HCT116 (cell line): ENCODE measurements at regions not wholly inside any gene's neighbourhood (a gene's known extent, or its start where the extent isn't known, plus 50 kb on each side); places are given as distances from the start of the nearest gene placed in this dataset.

Experiments
- ATAC-seq: fragments of 200-7000 bp; cut with Tn5 transposase; 2 replicates; pipeline ENCODE4 v1.9.1; 2020; ENCODE audit warnings: mild to moderate bottlenecking, moderate library complexity
- BruUV-seq: library from RNA; stranded (reverse); fragments of 400-500 nt; replicated peaks from 2 replicates; lab custom pipeline; 2021; lab: Mats Ljungman, UMichigan
- CTCF ChIA-PET: fragments of 300-600 bp; sonication (Branson Sonifier 250); formaldehyde crosslinking; loops from one replicate; lab custom pipeline; 2021; ENCODE audit warnings: antibody characterized with exemption; lab: Charles Lee
- POLR2A ChIA-PET: fragments of 300-600, 350-600 bp; sonication (Branson Sonifier 250); formaldehyde crosslinking; loops from one replicate; lab custom pipeline; 2021; ENCODE audit warnings: antibody characterized with exemption; lab: Charles Lee
- RAD21 ChIA-PET, 2 experiments: fragments of 300-600 bp; sonication (Branson Sonifier 250); formaldehyde crosslinking; loops; one replicate each; lab custom pipeline; 2023; ENCODE audit warnings: low total read pairs in 2 of 2; ENCODE audit not compliant: uncharacterized antibody in 2 of 2, unreplicated experiment in 2 of 2, low non-redundant PET in 1 of 2; lab: Charles Lee
- DNase-seq: peaks from one replicate; pipeline ENCODE4 v3.0.0-alpha.2; 2010; ENCODE audit warnings: low read depth, low spot score
- H2AFZ ChIP-seq: fragments of 200-600 bp; shearing (Covaris generic), sonication (generic); 2 replicates; pipeline ENCODE4 v1.6.1; 2017; ENCODE audit warnings: low read depth, mixed run types, mixed read lengths, antibody characterized with exemption, low read length; ENCODE audit not compliant: poor library complexity, severe bottlenecking
- H3K27ac ChIP-seq: 2 replicates; pipeline ENCODE4 v1.5.1; 2012; ENCODE audit warnings: low read depth, low read length
- H3K27me3 ChIP-seq: fragments of 200-600 bp; sonication (generic); 2 replicates; pipeline ENCODE4 v1.6.1; 2016; ENCODE audit warnings: mixed run types, low read length, mixed read lengths; ENCODE audit not compliant: insufficient read depth
- H3K36me3 ChIP-seq, 2 experiments: fragments of 200-500 bp in 1 of 2; fragments of 200-600 bp in 1 of 2; sonication (Bioruptor generic) in 1 of 2; sonication (generic) in 1 of 2; 2 replicates each; pipeline versions ENCODE4 v1.5.1 to v1.6.1; 2014 to 2016; ENCODE audit warnings: low read length in 2 of 2, inconsistent platforms in 1 of 2, mixed read lengths in 1 of 2, mixed run types in 1 of 2; ENCODE audit not compliant: insufficient read depth in 2 of 2, control insufficient read depth in 1 of 2
- H3K4me1 ChIP-seq, 2 experiments: fragments of 200-600 bp in 1 of 2; sonication (generic) in 1 of 2; 2 replicates each; pipeline versions ENCODE4 v1.5.1 to v1.6.1; 2012 to 2017; ENCODE audit warnings: low read length in 2 of 2, inconsistent platforms in 1 of 2, mild to moderate bottlenecking in 1 of 2, mixed read lengths in 1 of 2, mixed run types in 1 of 2, moderate library complexity in 1 of 2; ENCODE audit not compliant: insufficient read depth in 2 of 2, control insufficient read depth in 1 of 2
- H3K4me2 ChIP-seq: fragments of 200-600 bp; sonication (generic); 2 replicates; pipeline ENCODE4 v1.6.1; 2017; ENCODE audit warnings: mixed run types, low read length, mixed read lengths
- H3K4me3 ChIP-seq, 2 experiments: fragments of 200-600 bp in 1 of 2; sonication (generic) in 1 of 2; replicated peaks in 1 of 2; 2 replicates each; pipeline ENCODE4 v1.5.1; 2011 to 2016; ENCODE audit warnings: low read length in 2 of 2, control low read depth in 1 of 2, low read depth in 1 of 2, mild to moderate bottlenecking in 1 of 2, mixed read lengths in 1 of 2, mixed run types in 1 of 2
- H3K79me2 ChIP-seq: fragments of 200-600 bp; sonication (generic); 2 replicates; pipeline ENCODE4 v1.6.1; 2017; ENCODE audit warnings: mild to moderate bottlenecking, mixed run types, low read length, moderate library complexity, mixed read lengths; ENCODE audit not compliant: insufficient read depth
- H3K9ac ChIP-seq: fragments of 200-600 bp; sonication (generic); 2 replicates; pipeline ENCODE4 v1.6.1; 2016; ENCODE audit warnings: low read length, mixed read lengths
- H3K9me2 ChIP-seq: fragments of 200-600 bp; sonication (generic), shearing (Covaris generic); 2 replicates; pipeline ENCODE4 v1.6.1; 2017; ENCODE audit warnings: mixed run types, mild to moderate bottlenecking, moderate library complexity; ENCODE audit not compliant: insufficient read depth
- H3K9me3 ChIP-seq, 2 experiments: fragments of 200-500 bp in 1 of 2; fragments of 200-600 bp in 1 of 2; sonication (Bioruptor generic) in 1 of 2; sonication (generic) in 1 of 2; 2 replicates each; pipeline ENCODE4 v1.6.1; 2014 to 2017; ENCODE audit warnings: low read length in 2 of 2, mixed read lengths in 2 of 2, inconsistent platforms in 1 of 2, low read depth in 1 of 2, mild to moderate bottlenecking in 1 of 2, mixed run types in 1 of 2, moderate library complexity in 1 of 2; ENCODE audit not compliant: control insufficient read depth in 1 of 2, insufficient read depth in 1 of 2
- H4K20me1 ChIP-seq: fragments of 200-600 bp; sonication (generic), shearing (Covaris generic); 2 replicates; pipeline ENCODE4 v1.6.1; 2017; ENCODE audit warnings: mixed run types, mild to moderate bottlenecking, moderate library complexity; ENCODE audit not compliant: insufficient read depth
- ATF3 ChIP-seq: IDR thresholded peaks from 2 replicates; pipeline ENCODE4 v1.6.1; 2012
- CBX3 ChIP-seq: IDR thresholded peaks from 2 replicates; pipeline ENCODE4 v1.6.1; 2012; ENCODE audit warnings: low read depth
- CTCF ChIP-seq, 3 experiments: fragments of 200-600 bp in 1 of 3; sonication (generic) in 1 of 3; IDR thresholded peaks in 2 of 3; conservative IDR thresholded peaks in 1 of 3; 2 replicates each; pipeline ENCODE4 v1.5.1; 2012 to 2017; ENCODE audit warnings: low read depth in 2 of 3, low read length in 2 of 3, antibody characterized with exemption in 1 of 3, borderline replicate concordance in 1 of 3, control low read depth in 1 of 3, mild to moderate bottlenecking in 1 of 3, mixed read lengths in 1 of 3, mixed run types in 1 of 3, moderate library complexity in 1 of 3; ENCODE audit not compliant: insufficient read depth in 1 of 3
- EZH2 ChIP-seq: fragments of 200-600 bp; sonication (generic); IDR thresholded peaks from 2 replicates; pipeline ENCODE4 v1.6.1; 2017; ENCODE audit warnings: antibody characterized with exemption, mixed run types
- EZH2phosphoT487 ChIP-seq: fragments of 200-600 bp; IDR thresholded peaks from 2 replicates; pipeline ENCODE4 v1.6.1; 2018; ENCODE audit warnings: antibody characterized with exemption, borderline replicate concordance
- JUND ChIP-seq: IDR thresholded peaks from 2 replicates; pipeline ENCODE4 v1.6.1; 2012
- POLR2A ChIP-seq: IDR thresholded peaks from 2 replicates; pipeline ENCODE4 v1.7.0; 2011; ENCODE audit warnings: borderline replicate concordance; ENCODE audit not compliant: insufficient read depth, insufficient read length; ENCODE audit errors: extremely low read depth
- RAD21 ChIP-seq: IDR thresholded peaks from 2 replicates; pipeline ENCODE4 v1.6.1; 2012; ENCODE audit warnings: low read depth, mild to moderate bottlenecking
- SIN3A ChIP-seq: IDR thresholded peaks from 2 replicates; pipeline ENCODE4 v1.6.1; 2012; ENCODE audit warnings: low read depth
- SP1 ChIP-seq: IDR thresholded peaks from 2 replicates; pipeline ENCODE4 v1.6.1; 2012; ENCODE audit warnings: low read depth
- TCF7L2 ChIP-seq: IDR thresholded peaks from 2 replicates; pipeline ENCODE4 v1.7.0; 2011; ENCODE audit warnings: borderline replicate concordance, inconsistent platforms; ENCODE audit not compliant: insufficient read depth, insufficient read length; ENCODE audit errors: extremely low read depth
- ZBTB33 ChIP-seq: IDR thresholded peaks from 2 replicates; pipeline ENCODE4 v1.6.1; 2011; ENCODE audit warnings: mild to moderate bottlenecking, low read length, moderate library complexity; ENCODE audit not compliant: insufficient replicate concordance; ENCODE audit errors: extremely low read depth
- ZNF274 ChIP-seq: fragments of 200-500 bp; sonication (Bioruptor generic); IDR thresholded peaks from 2 replicates; pipeline ENCODE4 v1.6.1; 2014; ENCODE audit warnings: mild to moderate bottlenecking, low read depth, low read length, inconsistent platforms
- intact Hi-C: fragments of 100-400 bp; cut with micrococcal nuclease; formaldehyde crosslinking; loops from 2 replicates; pipeline ENCODE4 v1.10.0; 2022

DNA sequence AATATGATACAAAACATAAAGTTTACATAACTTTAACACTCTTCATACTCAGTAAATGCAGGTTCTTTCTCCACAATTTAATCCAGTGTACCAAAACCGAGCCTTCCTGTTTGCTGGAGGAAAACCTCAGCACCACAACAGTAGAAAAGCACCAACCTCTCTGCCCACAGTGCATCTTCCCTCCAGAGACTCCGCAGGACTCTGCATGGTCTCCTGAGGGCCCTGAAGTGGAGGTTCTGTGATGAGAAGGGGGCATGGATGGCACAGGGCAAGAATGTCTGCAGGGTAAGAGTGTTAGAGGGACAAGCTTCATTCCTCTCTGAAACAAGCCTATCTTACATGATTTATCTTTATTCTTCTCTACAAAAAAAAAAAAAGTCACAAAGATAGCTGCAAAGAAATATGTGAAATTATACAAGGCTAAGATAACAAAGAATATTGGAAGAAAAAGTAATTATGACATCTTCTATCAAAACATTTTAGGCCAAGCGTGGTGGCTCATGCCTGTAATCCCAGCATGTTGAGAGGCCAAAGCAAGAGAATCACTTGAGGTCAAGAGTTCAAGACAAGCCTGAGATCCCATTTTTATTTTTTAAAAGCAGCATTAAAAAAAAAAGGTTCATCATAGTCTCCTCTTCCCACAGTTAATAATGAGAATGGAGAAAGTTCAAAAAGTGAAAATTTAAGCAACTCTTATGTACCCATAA is 102.0 kb downstream of the VPREB1 start:
- H3K27me3 ChIP-seq = peaks cover 25% of the 10 kb centered on the region
- no peak for ATAC-seq
- no peak for TF ChIP-seq ZBTB33
- no peak for TF ChIP-seq ZNF274
- TF ChIP-seq TCF7L2 = no peak
- TF ChIP-seq EZH2 = no peak
- no peak for TF ChIP-seq CTCF (IDR thresholded peaks at IDR 0.05 in 2 of 3, conservative IDR thresholded peaks at IDR 0.05 in 1 of 3; ENCODE audit: borderline replicate concordance in 1 of 3, insufficient read depth in 1 of 3, low read depth in 2 of 3, low read length in 2 of 3)
- no peak for TF ChIP-seq SP1
- no peak for TF ChIP-seq JUND
- no peak for TF ChIP-seq POLR2A
- no peak for TF ChIP-seq CBX3
- no peak for TF ChIP-seq RAD21
- TF ChIP-seq SIN3A = no peak
- TF ChIP-seq ATF3 = no peak
- no peak for TF ChIP-seq EZH2phosphoT487
- H3K9me3 ChIP-seq = no peaks in the 10 kb centered on the region
- H4K20me1 ChIP-seq = no peaks in the 10 kb centered on the region
- H2AFZ ChIP-seq = no peak overlapping the region
- H3K4me2 ChIP-seq = no peak overlapping the region
- intact Hi-C loops = loop anchor here (10.0 kb wide), 1 partner anchor 142 kb away; no protein-coding TSS in a partner anchor
- CTCF ChIA-PET = interaction anchor here (1.1 kb wide), 2 partner anchors 25 to 76 kb away, joined by 3 to 4 read pairs; no protein-coding TSS in a partner anchor
- no peak overlapping the region for H3K4me3 ChIP-seq
- no peaks in the 10 kb centered on the region for H3K79me2 ChIP-seq
- BruUV-seq = no TSS peak
- POLR2A ChIA-PET = no interaction called here
- H3K36me3 ChIP-seq = no peaks in the 10 kb centered on the region
- RAD21 ChIA-PET = no interaction called here
- H3K9me2 ChIP-seq = no peaks in the 10 kb centered on the region
- H3K27ac ChIP-seq = no peak overlapping the region
- H3K4me1 ChIP-seq = peaks cover 3 to 5% of the 10 kb centered on the region in 2 experiments; a peak in 2 of 4 replicates
- no peak overlapping the region for H3K9ac ChIP-seq
- DNase-seq = no peak
